COR-L47 (cell line): ENCODE measurements at regions not wholly inside any gene's neighbourhood (a gene's known extent, or its start where the extent isn't known, plus 50 kb on each side); places are given as distances from the start of the nearest gene placed in this dataset.
"Not testable (repeated sequence)": the region's sequence is repeated elsewhere in the genome, so short reads cannot be mapped to it uniquely, and the experiment has no call there.

Experiments
- DNase-seq: peaks from one replicate; lab custom pipeline; 2025; lab: John Stamatoyannopoulos, UW

DNA sequence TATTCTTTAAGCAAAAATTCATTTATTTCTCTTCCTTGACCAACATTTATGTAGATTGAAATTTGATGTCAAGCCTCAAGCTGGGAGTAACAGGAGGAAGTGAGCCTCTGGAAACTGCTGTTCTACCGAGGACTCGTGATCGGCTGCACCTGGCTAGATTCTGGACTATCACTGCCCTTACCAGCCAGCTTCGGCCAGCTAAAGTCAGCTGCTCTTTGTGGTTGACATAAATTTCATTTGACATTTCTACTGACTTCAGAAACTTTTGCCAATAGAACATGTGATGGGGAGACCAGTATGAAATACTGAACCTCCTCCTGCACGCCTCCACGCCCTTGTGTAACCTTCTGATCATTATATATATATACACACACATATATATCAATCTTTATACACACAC, 74.2 kb upstream of the RGPD5 start:
- no peak for DNase-seq

DNA sequence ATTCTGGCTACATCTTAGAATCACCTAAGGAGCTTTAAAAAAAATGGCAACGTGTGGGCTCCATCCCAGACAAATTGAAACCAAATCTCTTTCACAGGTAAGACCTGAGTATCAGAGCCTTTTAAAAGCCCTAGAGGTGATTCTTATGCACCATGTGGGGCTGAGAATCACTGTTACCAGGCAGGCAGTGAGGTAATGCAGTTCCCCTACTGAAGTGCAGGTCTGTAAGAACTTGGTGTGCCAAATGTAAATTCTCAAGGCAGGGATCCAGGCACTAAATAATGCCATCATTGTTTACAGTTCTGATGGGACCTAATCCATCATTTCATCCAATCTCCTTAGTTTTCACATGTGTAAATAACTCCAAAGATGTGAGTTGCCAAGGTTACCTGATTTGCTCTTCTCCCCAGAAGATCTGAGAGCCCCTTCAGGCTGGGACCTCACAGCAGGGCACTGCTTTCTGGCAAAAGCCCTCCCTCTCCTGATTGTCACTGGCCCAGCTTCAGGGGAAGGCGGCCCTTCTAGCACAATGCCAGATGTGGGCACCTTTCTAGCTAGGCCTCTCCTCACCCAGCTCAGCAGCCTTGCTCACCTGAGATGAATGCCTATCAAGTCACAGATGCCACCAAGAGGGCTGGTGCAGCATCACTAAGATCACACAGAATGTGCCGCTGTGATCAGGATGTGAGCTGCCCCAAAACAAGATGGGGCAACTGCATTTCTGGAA, 73.6 kb upstream of the RGPD5 start:
- peak; percentile 9 for DNase-seq

DNA sequence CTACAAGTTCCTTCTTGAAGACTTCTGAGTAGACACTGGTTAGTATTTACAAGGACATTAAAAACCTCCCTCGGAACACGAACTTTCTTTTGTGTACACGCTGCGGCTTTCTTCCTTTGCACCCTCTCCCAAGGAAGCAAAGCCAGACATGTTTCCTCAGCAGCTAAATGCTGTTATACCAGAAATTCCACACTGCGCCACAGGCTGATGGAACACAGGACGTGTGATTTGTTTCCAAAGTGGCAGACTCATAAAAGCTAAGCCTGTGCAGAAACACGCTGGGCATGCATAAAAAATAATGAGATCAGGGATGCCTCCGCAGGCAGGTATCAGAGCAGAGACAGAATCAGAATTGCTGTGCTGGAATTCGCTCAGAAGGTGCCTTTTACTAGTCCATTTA, 73.0 kb upstream of the RGPD5 start:
- no peak for DNase-seq

DNA sequence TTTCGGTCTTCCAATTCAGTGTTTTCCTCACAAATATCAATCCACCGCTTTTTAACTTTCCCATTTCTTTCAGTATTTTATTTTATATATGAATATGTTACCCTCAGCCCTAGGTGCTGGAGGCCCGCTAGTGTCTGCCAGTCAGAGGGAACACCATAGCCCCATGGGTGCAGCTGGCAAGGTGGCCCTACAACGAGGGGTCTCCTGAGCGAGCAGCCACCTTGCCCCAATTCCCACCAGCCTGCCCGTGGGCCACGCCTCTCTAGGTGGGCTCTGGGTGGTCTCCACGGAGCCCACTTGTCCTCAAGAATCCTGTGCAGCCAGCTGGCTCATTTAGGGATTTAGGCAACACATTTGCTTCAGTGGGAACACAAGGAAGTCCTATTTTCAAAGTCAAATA, 72.5 kb upstream of the RGPD5 start:
- DNase-seq, result no peak

DNA sequence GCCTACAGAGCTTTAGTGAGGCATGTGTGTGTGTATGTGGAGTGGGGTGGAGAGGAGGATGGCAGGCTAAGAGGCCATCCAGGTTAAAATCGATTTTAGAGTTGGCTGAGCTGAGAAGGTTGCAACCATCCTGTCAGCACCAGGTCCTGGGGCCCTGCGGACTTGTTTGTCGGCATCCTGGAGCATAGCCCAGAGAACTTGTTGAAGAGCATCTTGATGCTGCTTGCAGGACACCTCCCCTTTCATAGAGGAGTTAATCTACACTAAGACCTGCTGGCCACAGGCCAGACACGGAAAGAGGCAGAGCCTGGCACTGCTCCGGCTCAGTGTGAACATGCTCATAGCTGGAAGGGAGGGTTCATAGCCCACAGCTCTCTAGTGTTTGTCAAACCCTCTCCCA, 72.1 kb upstream of the RGPD5 start:
- no peak for DNase-seq

DNA sequence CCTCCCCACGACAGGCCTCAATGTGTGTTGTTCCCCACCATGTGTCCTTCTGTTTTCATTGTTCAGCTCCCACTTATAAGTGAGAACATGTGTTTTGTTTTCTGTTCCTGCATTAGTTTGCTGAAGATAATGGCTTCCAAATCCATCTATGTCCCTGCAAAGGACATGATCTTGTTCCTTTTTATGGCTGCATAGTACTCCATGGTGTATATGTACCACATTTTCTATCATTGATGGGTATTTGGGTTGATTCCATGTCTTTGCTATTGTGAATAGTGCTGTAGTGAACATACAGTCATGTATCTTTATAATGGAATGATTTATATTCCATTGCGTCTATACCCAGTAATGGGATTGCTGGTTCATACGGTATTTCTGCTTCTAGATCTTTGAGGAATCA, 71.5 kb upstream of the RGPD5 start:
- not testable (repeated sequence) for DNase-seq

DNA sequence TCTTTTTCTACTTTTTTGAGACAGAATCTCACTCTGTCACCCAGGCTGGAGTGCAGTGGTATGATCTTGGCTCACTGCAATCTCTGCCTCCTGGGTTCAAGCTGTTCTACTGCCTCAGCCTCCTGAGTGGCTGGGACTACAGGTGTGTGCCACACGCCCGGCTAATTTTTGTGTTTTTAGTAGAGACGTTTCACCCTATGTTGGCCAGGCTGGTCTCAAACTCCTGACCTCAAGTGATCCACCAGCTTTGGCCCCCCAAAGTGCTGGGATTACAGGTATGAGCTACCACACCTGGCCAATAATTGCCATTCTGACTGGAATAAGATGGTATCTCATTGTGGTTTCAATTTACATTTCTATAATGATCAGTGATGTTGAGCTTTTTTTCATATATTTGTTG, 71.0 kb upstream of the RGPD5 start:
- DNase-seq, result not testable (repeated sequence)

DNA sequence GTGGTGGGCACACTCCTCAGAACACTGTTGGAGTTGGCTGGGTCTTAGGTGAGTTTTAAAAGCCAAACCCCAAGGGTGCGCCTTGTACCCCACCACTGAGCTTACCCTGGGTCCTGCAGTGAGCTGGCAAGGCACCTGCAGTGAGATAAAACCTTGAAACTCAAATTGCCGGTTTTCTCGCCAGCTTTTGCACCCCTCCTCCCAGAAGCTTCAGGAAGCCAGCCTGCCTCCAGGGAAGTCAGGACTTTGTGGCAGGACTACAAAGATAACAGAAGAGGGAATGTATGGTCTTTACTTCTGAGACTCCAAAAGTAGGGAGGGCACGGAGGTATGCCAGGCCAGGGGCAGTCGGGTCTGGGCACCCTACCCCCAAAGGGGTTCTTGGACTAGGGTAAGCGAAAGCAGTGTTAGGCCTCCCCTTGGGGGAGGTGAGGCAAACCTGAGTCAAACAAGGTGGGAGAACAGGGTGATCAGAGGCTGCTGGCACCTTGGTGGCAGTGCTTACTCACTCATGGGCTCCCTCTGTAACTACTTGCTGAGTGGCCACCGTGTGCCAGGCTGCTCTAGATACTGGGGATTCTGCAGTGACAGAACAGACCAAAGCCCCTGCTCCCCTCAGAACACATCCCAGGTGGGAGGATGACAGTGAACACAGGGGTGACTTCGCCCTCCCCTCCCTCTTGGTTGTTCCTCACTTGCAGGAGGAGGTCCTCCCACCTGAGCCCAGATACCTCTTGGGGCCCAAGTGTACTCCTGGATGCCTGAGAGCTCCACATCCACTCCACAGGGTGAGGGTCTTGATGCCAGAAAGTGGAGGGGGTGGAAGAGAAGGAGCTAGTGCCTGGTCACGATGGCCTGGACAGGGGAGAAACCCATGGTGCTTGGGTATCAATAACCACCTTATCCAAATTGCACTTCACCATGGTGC, 69.3 kb upstream of the RGPD5 start:
- no peak for DNase-seq

DNA sequence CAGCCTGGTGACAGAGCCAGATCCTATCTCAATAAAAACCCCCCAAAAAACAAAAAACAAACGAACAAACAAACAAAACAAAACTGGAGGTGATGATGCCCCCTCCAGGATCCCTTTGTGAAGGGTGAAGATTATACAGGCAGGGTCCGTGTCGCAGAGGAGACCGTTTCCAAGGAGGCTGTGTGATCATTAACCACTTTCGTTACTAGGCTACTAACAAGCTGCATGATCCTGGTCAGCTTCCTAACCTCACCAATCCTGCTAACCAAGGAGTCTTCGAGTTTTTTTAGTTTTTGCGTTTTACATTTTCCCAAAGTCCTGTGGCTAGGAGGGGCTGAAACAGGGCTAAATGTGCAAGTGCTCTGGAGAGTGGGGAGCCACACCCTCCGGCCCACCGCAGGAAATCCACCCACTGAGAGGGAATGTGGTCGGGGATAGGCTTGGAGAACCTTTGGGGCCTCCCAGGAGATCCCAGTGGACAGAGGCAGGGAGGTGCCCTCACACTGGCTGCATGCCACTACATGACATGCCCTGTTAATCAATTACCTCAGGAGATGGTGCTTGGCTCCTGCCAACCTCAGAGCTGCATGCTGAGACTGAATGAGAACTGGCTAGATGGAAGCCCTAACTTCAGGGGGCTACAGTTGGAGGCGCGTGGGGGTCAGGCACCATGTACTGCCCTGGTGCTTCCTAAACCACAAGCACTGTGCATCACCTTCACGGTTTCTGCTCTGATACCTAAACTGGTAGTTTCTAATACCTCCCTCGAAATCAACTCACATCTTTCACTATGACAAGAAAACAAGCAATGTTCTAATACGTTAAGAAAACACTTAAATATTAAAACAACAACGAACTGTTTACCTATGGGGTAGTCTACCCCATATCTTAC, 67.5 kb upstream of the RGPD5 start:
- DNase-seq, result no peak

DNA sequence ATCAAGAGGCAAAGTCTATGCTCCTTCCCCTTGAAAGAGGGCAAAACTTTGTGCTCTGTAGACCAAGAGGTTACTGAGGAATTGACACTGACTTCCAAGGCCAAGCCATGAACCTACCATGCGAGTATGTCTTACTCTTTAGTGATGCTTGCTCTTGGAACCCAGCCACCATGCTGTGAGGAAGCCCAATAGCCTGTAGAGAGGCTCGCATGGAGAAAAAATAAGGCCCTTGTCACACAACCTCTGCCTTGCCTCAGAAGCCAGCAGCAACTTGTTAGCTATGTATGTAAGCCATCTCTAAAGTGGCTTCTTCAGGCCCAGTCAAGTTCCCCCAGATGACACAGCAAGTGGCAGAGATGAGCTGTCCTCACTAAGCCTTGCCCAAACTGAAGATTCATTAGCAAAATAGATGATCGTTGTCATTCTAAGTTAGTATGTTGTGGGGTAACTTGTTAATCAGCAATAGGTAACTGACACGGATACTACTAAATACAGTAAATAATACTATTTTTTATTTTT, 66.1 kb upstream of the RGPD5 start:
- DNase-seq, result no peak

DNA sequence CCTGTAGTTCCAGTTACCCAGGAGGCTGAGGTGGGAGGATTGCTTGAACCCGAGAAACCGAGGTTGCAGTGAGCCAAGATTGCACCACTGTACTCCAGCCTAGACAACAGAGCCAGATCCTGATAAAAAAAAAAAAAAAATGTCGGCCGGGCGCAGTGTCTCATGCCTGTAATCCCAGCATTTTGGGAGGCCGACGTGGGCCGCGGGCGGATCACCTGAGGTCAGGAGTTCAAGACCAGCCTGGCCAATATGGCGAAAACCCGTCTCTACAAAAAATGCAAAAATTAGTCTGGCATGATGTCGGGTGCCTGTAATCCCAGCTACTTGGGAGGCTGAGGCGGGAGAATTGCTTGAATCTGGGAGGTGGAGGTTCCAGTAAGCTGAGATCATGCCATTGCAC, 60.4 kb upstream of the RGPD5 start:
- DNase-seq, result not testable (repeated sequence)

DNA sequence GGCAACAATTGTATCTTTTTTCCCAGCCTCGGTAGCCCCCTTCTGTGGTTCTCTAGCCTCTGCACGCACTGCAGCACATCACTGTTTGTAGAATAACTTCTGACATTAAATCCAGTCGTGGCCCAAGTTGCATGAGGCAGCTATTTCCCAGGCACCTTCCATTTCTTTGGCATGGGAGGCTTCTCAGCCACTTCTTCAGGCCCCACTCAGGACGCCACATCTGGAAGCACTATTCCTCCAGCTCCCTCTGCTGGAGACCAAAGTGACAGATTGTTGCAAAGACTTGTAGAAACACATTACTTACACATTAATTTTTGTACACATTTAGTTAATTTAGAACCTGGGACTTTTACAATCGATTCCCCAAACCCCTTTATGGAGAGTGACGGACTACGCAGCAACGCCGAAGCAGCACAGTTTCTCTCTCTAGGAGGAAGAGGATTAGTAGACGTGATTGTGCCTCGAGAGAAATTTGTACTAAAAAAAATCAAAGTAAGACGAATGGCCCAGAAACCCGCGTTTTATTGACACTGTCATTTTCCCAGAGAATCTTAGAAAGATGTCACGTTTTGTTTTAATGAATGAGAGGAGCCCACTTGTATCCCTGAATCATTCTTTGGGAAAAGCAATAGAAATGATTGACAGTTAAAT, 57.8 kb upstream of the RGPD5 start:
- peak; percentile 28 for DNase-seq
